HCEC 1CT (cell line): ENCODE measurements at regions not wholly inside any gene's neighbourhood (a gene's known extent, or its start where the extent isn't known, plus 50 kb on each side); places are given as distances from the start of the nearest gene placed in this dataset.
"Not testable (repeated sequence)": the region's sequence is repeated elsewhere in the genome, so short reads cannot be mapped to it uniquely, and the experiment has no call there.

Experiments
- DNase-seq: peaks from one replicate; pipeline ENCODE4 v3.0.0-alpha.2; 2017

- DNase-seq = no peak
Observed at GRCh38 chr10:36872702-36873393, 252.6 kb upstream of the ANKRD30A start.

GRCh38 chr10:36840788-36841187 is 284.6 kb upstream of the ANKRD30A start:
- no peak for DNase-seq

- DNase-seq = no peak
Observed at GRCh38 chr10:36837416-36837815, 288.0 kb upstream of the ANKRD30A start.

- no peak for DNase-seq
Observed at GRCh38 chr10:36819781-36820180, 305.6 kb upstream of the ANKRD30A start.

- no peak for DNase-seq
Observed at GRCh38 chr10:36817898-36818297, 307.5 kb upstream of the ANKRD30A start.

GRCh38 chr10:36808625-36809362 is 316.6 kb upstream of the ANKRD30A start:
- DNase-seq = no peak

GRCh38 chr10:36803229-36803628 is 322.2 kb upstream of the ANKRD30A start:
- DNase-seq = no peak

GRCh38 chr10:36802490-36803153 is 322.8 kb upstream of the ANKRD30A start:
- DNase-seq = no peak

- DNase-seq = peak; percentile 5
Observed at GRCh38 chr10:36801660-36802059, 323.7 kb upstream of the ANKRD30A start.

GRCh38 chr10:36794981-36795380 is 330.4 kb upstream of the ANKRD30A start:
- no peak for DNase-seq

- DNase-seq = no peak
Observed at GRCh38 chr10:36789974-36790373, 335.4 kb upstream of the ANKRD30A start.

GRCh38 chr10:36788152-36788551 is 337.2 kb upstream of the ANKRD30A start:
- no peak for DNase-seq

- no peak for DNase-seq
Observed at GRCh38 chr10:36783400-36783799, 342.0 kb upstream of the ANKRD30A start.

- DNase-seq = no peak
Observed at GRCh38 chr10:36781570-36781969, 343.8 kb upstream of the ANKRD30A start.

- no peak for DNase-seq
Observed at GRCh38 chr10:36780158-36780557, 345.2 kb upstream of the ANKRD30A start.

GRCh38 chr10:36779238-36779846 is 346.1 kb upstream of the ANKRD30A start:
- peak; percentile 70 for DNase-seq

GRCh38 chr10:36778651-36779050 is 346.7 kb upstream of the ANKRD30A start:
- DNase-seq = no peak

GRCh38 chr10:36773652-36774051 is 351.7 kb upstream of the ANKRD30A start:
- DNase-seq = no peak

GRCh38 chr10:36771725-36772124 is 353.7 kb upstream of the ANKRD30A start:
- DNase-seq = no peak

GRCh38 chr10:36769741-36770140 is 355.7 kb upstream of the ANKRD30A start:
- not testable (repeated sequence) for DNase-seq

- no peak for DNase-seq
Observed at GRCh38 chr10:36766940-36767339, 358.5 kb upstream of the ANKRD30A start.

- DNase-seq = no peak
Observed at GRCh38 chr10:36766415-36766810, 359.0 kb upstream of the ANKRD30A start.

- DNase-seq = no peak
Observed at GRCh38 chr10:36765782-36766414, 359.5 kb upstream of the ANKRD30A start.
